ENCODE measurements at regions not wholly inside any gene's neighbourhood (a gene's known extent, or its start where the extent isn't known, plus 50 kb on each side); places are given as distances from the start of the nearest gene placed in this dataset.

GRCh38 chr2:175729049-175729706 is 272.9 kb downstream of the LNPK start:
- no peak for TF ChIP-seq CTCF (IDR thresholded peaks at IDR 0.05)
- TF ChIP-seq POLR2A (IDR thresholded peaks at IDR 0.05) = no peak
